ENCODE measurements at regions not wholly inside any gene's neighbourhood (a gene's known extent, or its start where the extent isn't known, plus 50 kb on each side); places are given as distances from the start of the nearest gene placed in this dataset.

- no peak for TF ChIP-seq CTCF (IDR thresholded peaks at IDR 0.05)
- TF ChIP-seq EP300 (IDR thresholded peaks at IDR 0.05), result no peak
- TF ChIP-seq POLR2A (IDR thresholded peaks at IDR 0.05; ENCODE audit: low read length), result no peak
- TF ChIP-seq GATA3 (IDR thresholded peaks at IDR 0.05; ENCODE audit: borderline replicate concordance), result no peak
- TF ChIP-seq RNF2 (IDR thresholded peaks at IDR 0.05; ENCODE audit: borderline replicate concordance, low read depth), result no peak
- TF ChIP-seq REST (IDR thresholded peaks at IDR 0.05), result no peak
- TF ChIP-seq USF2 (IDR thresholded peaks at IDR 0.05), result no peak
- TF ChIP-seq MAFK (IDR thresholded peaks at IDR 0.05; ENCODE audit: partially characterized antibody), result no peak
- no peak for TF ChIP-seq RAD21 (conservative IDR thresholded peaks at IDR 0.05 in 1 of 2, IDR thresholded peaks at IDR 0.05 in 1 of 2)
- TF ChIP-seq HMGXB4 (CRISPR knock-in tag; IDR thresholded peaks at IDR 0.05; ENCODE audit: borderline replicate concordance), result no peak
- TF ChIP-seq BHLHE40 (IDR thresholded peaks at IDR 0.05; ENCODE audit: low read depth, low read length), result no peak
- TF ChIP-seq HOXB13 (CRISPR knock-in tag; IDR thresholded peaks at IDR 0.05; ENCODE audit: low read depth), result no peak
Observed at GRCh38 chr9:1210954-1211353, 160.8 kb downstream of the DMRT2 start.

Measured in A549 (cell line).